ENCODE measurements at regions not wholly inside any gene's neighbourhood (a gene's known extent, or its start where the extent isn't known, plus 50 kb on each side); places are given as distances from the start of the nearest gene placed in this dataset.

GRCh38 chr11:70908223-70908622 lies 344.2 kb downstream of the SHANK2 start:
- TF ChIP-seq CTCF (IDR thresholded peaks at IDR 0.05) = no peak
- TF ChIP-seq EZH2phosphoT487 (IDR thresholded peaks at IDR 0.05) = no peak
- TF ChIP-seq EZH2 (IDR thresholded peaks at IDR 0.05) = no peak

Measured in neural progenitor cell (in vitro differentiated cells).